ENCODE measurements at regions not wholly inside any gene's neighbourhood (a gene's known extent, or its start where the extent isn't known, plus 50 kb on each side); places are given as distances from the start of the nearest gene placed in this dataset.

DNA sequence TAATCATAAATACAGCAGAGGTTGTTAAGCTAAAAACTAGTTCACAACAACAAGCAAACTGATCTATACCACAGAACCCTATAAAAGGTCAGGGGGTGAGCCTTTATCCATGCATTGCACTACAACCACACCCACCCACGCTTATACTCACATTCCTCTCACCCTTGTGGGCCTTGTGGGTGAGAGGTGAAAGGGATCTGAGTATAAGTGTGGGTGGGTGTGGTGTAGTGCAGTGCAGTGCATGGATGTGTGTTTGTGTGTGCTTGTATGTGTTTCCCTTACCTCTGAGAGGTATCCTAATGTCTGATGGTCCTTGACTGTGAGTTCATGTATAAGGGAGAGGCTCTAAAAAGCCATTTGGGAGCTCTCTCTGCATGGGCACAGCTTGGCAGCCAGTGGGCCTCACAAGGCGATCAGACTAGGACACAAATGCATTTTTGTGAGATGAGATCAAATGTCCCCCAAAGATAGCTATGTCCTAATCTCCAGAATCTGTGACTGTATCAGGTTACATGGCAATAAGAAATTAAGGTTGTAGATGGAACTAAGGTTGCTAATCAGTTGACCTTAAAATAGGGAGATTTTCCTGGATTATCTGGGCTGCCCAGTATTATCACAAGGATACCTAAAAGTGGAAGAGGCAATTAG lies 95.5 kb upstream of the DPT start:
- TF ChIP-seq, protein P1, sequence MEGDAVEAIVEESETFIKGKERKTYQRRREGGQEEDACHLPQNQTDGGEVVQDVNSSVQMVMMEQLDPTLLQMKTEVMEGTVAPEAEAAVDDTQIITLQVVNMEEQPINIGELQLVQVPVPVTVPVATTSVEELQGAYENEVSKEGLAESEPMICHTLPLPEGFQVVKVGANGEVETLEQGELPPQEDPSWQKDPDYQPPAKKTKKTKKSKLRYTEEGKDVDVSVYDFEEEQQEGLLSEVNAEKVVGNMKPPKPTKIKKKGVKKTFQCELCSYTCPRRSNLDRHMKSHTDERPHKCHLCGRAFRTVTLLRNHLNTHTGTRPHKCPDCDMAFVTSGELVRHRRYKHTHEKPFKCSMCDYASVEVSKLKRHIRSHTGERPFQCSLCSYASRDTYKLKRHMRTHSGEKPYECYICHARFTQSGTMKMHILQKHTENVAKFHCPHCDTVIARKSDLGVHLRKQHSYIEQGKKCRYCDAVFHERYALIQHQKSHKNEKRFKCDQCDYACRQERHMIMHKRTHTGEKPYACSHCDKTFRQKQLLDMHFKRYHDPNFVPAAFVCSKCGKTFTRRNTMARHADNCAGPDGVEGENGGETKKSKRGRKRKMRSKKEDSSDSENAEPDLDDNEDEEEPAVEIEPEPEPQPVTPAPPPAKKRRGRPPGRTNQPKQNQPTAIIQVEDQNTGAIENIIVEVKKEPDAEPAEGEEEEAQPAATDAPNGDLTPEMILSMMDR (IDR thresholded peaks at IDR 0.05) = no peak
- no peak for TF ChIP-seq POLR2A (IDR thresholded peaks at IDR 0.05)
